Right hindlimb (tissue), 1 donor: ENCODE measurements at regions not wholly inside any gene's neighbourhood (a gene's known extent, or its start where the extent isn't known, plus 50 kb on each side); places are given as distances from the start of the nearest gene placed in this dataset.
"Not testable (repeated sequence)": the region's sequence is repeated elsewhere in the genome, so short reads cannot be mapped to it uniquely, and the experiment has no call there.

Source experiments
- DNase-seq: peaks from one replicate; pipeline ENCODE4 v3.0.0-alpha.2; 2018

GRCh38 chr6:47180633-47181032 is 129.1 kb downstream of the TNFRSF21 start:
- no peak for DNase-seq

- no peak for DNase-seq
These were observed 130.4 kb downstream of the TNFRSF21 start for GRCh38 chr6:47179286-47179685.

GRCh38 chr6:47175656-47176055 is 133.5 kb upstream of the ADGRF1 start:
- DNase-seq, result no peak

GRCh38 chr6:47174502-47175023 is 132.4 kb upstream of the ADGRF1 start:
- no peak for DNase-seq

GRCh38 chr6:47174063-47174462 is 131.9 kb upstream of the ADGRF1 start:
- not testable (repeated sequence) for DNase-seq

- not testable (repeated sequence) for DNase-seq
These were observed 131.0 kb upstream of the ADGRF1 start for GRCh38 chr6:47173145-47173544.

GRCh38 chr6:47170617-47170947 is 128.4 kb upstream of the ADGRF1 start:
- no peak for DNase-seq

GRCh38 chr6:47169785-47170616 is 127.9 kb upstream of the ADGRF1 start:
- no peak for DNase-seq

- no peak for DNase-seq
These were observed 126.0 kb upstream of the ADGRF1 start for GRCh38 chr6:47168180-47168579.

GRCh38 chr6:47165918-47166317 is 123.8 kb upstream of the ADGRF1 start:
- DNase-seq, result no peak

- no peak for DNase-seq
These were observed 122.7 kb upstream of the ADGRF1 start for GRCh38 chr6:47164877-47165276.

- DNase-seq, result no peak
These were observed 121.4 kb upstream of the ADGRF1 start for GRCh38 chr6:47163536-47163935.

- DNase-seq, result no peak
These were observed 120.7 kb upstream of the ADGRF1 start for GRCh38 chr6:47162793-47163192.

- no peak for DNase-seq
These were observed 120.1 kb upstream of the ADGRF1 start for GRCh38 chr6:47162231-47162630.

- no peak for DNase-seq
These were observed 119.1 kb upstream of the ADGRF1 start for GRCh38 chr6:47161176-47161687.

- DNase-seq, result no peak
These were observed 118.6 kb upstream of the ADGRF1 start for GRCh38 chr6:47160702-47161101.

- DNase-seq, result no peak
These were observed 117.6 kb upstream of the ADGRF1 start for GRCh38 chr6:47159763-47160162.

- no peak for DNase-seq
These were observed 115.6 kb upstream of the ADGRF1 start for GRCh38 chr6:47157653-47158219.

GRCh38 chr6:47157063-47157462 is 114.9 kb upstream of the ADGRF1 start:
- DNase-seq, result no peak

GRCh38 chr6:47156196-47156595 is 114.1 kb upstream of the ADGRF1 start:
- DNase-seq, result no peak

- DNase-seq, result no peak
These were observed 111.2 kb upstream of the ADGRF1 start for GRCh38 chr6:47153404-47153755.

- DNase-seq, result no peak
These were observed 110.7 kb upstream of the ADGRF1 start for GRCh38 chr6:47152666-47153403.

GRCh38 chr6:47151232-47151898 is 109.2 kb upstream of the ADGRF1 start:
- no peak for DNase-seq
